Astrocyte (in vitro differentiated cells and primary cell): ENCODE measurements at regions not wholly inside any gene's neighbourhood (a gene's known extent, or its start where the extent isn't known, plus 50 kb on each side); places are given as distances from the start of the nearest gene placed in this dataset.

Source experiments
- DNase-seq: peaks from one replicate; pipeline ENCODE4 v3.0.0-alpha.2; 2010; ENCODE audit warnings: low read depth
- FAIRE-seq: peaks from 2 replicates; lab custom pipeline; 2011; peaks lifted over from hg19 to GRCh38; lab: Jason Lieb, UNC
- H2AFZ ChIP-seq: 2 replicates; pipeline ENCODE4 v1.6.0; 2012; ENCODE audit warnings: low read depth, low read length, inconsistent platforms
- H3K27ac ChIP-seq: 2 replicates; pipeline ENCODE4 v1.5.1; 2011; ENCODE audit warnings: low read depth, low read length, inconsistent platforms
- H3K27me3 ChIP-seq: 2 replicates; pipeline ENCODE4 v1.6.0; 2011; ENCODE audit warnings: low read length, inconsistent platforms; ENCODE audit not compliant: insufficient read depth
- H3K36me3 ChIP-seq: 2 replicates; pipeline ENCODE4 v1.5.1; 2011; ENCODE audit warnings: low read length, inconsistent platforms; ENCODE audit not compliant: insufficient read depth
- H3K4me1 ChIP-seq: 2 replicates; pipeline ENCODE4 v1.5.1; 2011; ENCODE audit warnings: low read length, inconsistent platforms; ENCODE audit not compliant: insufficient read depth
- H3K4me2 ChIP-seq: 2 replicates; pipeline ENCODE4 v1.6.0; 2012; ENCODE audit warnings: low read length, inconsistent platforms
- H3K4me3 ChIP-seq: 2 replicates; pipeline ENCODE4 v1.5.1; 2011; ENCODE audit warnings: low read depth, mild to moderate bottlenecking, low read length, inconsistent platforms; ENCODE audit not compliant: insufficient read depth
- H3K79me2 ChIP-seq: 2 replicates; pipeline ENCODE4 v1.6.0; 2012; ENCODE audit warnings: mild to moderate bottlenecking, low read length, inconsistent platforms; ENCODE audit not compliant: insufficient read depth
- H3K9ac ChIP-seq: 2 replicates; pipeline ENCODE4 v1.6.0; 2012; ENCODE audit warnings: mild to moderate bottlenecking, low read length, inconsistent platforms
- H3K9me3 ChIP-seq: 2 replicates; pipeline ENCODE4 v1.5.1; 2012; ENCODE audit warnings: low read depth, mild to moderate bottlenecking, low read length, inconsistent platforms; ENCODE audit not compliant: insufficient read depth
- H4K20me1 ChIP-seq: 2 replicates; pipeline ENCODE4 v1.6.0; 2012; ENCODE audit warnings: low read length, inconsistent platforms; ENCODE audit not compliant: insufficient read depth
- H3K27ac Mint-ChIP-seq: one replicate; pipeline ENCODE4 v1.8.0; 2021; ENCODE audit warnings: mild to moderate bottlenecking, mixed read lengths; ENCODE audit not compliant: unreplicated experiment
- H3K27me3 Mint-ChIP-seq: one replicate; pipeline ENCODE4 v1.8.0; 2021; ENCODE audit warnings: low read depth, mixed read lengths; ENCODE audit not compliant: unreplicated experiment
- H3K36me3 Mint-ChIP-seq: one replicate; pipeline ENCODE4 v1.8.0; 2021; ENCODE audit warnings: low read depth, mixed read lengths; ENCODE audit not compliant: unreplicated experiment
- H3K4me1 Mint-ChIP-seq: one replicate; pipeline ENCODE4 v1.8.0; 2021; ENCODE audit warnings: low read depth, mixed read lengths; ENCODE audit not compliant: unreplicated experiment
- H3K4me3 Mint-ChIP-seq: one replicate; pipeline ENCODE4 v1.8.0; 2021; ENCODE audit warnings: mild to moderate bottlenecking, moderate library complexity, mixed read lengths; ENCODE audit not compliant: unreplicated experiment
- H3K9me3 Mint-ChIP-seq: one replicate; pipeline ENCODE4 v1.8.0; 2021; ENCODE audit warnings: mild to moderate bottlenecking, mixed read lengths; ENCODE audit not compliant: unreplicated experiment
- CTCF ChIP-seq: IDR thresholded peaks from 2 replicates; pipeline ENCODE4 v1.5.1; 2011; ENCODE audit warnings: low read depth, mild to moderate bottlenecking, inconsistent platforms, low read length, moderate library complexity; ENCODE audit not compliant: insufficient read depth
- EZH2 ChIP-seq: IDR thresholded peaks from 2 replicates; pipeline ENCODE4 v1.6.1; 2012; ENCODE audit warnings: mild to moderate bottlenecking, low read length, inconsistent platforms; ENCODE audit not compliant: insufficient read depth

DNA sequence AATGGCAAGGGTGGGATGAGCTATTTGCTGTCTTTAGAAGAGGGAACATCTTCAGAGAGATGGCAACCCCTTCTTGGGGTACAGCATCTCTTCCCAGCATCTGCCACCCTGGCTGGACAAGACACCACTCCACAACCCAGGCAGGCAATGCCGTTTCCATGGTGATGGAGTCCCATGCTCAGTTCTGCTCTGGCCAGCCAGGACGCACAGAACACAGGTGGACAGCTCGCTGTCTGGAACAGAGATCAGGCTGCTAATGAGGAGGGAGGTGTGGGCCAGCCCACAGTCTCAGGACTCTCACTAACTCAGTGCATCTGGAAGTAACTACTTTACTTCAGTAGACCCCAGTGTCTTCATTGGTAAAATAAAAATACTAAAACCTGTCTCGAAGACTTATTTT, 321.0 kb upstream of the CPEB2 start:
- H3K4me1 Mint-ChIP-seq: peaks cover 6% of the 10 kb centered on the region
- no peaks in the 10 kb centered on the region for H3K4me1 ChIP-seq
- H3K36me3 Mint-ChIP-seq: no peaks in the 10 kb centered on the region
- no peaks in the 10 kb centered on the region for H3K79me2 ChIP-seq
- no peak overlapping the region for H3K4me2 ChIP-seq
- no peaks in the 10 kb centered on the region for H3K27me3 ChIP-seq
- DNase-seq (no peak), FAIRE-seq (no peak)
- TF ChIP-seq EZH2: no peak
- TF ChIP-seq CTCF: no peak
- no peak overlapping the region for H3K4me3 Mint-ChIP-seq
- no peaks in the 10 kb centered on the region for H3K9me3 ChIP-seq
- no peaks in the 10 kb centered on the region for H3K27me3 Mint-ChIP-seq
- no peaks in the 10 kb centered on the region for H4K20me1 ChIP-seq
- no peak overlapping the region for H3K4me3 ChIP-seq
- no peak overlapping the region for H3K9ac ChIP-seq
- no peak overlapping the region for H3K27ac Mint-ChIP-seq
- peaks cover 12% of the 10 kb centered on the region for H3K9me3 Mint-ChIP-seq
- H2AFZ ChIP-seq: no peak overlapping the region
- H3K36me3 ChIP-seq: no peaks in the 10 kb centered on the region
- no peak overlapping the region for H3K27ac ChIP-seq

DNA sequence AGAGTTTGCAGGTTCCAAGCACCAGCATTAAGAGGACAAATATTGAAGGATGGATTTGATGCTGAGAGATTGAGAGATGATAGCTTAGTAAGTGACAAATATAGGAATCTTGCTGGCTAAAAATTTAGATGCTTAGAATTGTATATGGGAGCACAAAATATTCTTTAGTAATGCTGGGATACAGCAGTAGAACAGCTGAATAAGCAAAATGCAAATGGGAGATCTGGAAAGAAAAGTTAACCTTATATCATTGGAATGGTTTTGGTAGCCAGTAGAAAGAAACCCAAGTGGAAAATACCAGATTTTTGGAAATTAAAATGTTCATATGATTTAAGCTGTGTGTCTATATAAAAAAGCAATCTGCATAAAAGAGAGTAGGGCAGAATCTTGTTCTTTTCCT, 308.6 kb upstream of the CPEB2 start:
- Histone ChIP-seq H3K9ac (no peak overlapping the region), H4K20me1 (no peaks in the 10 kb centered on the region), H3K27ac (no peak overlapping the region), H3K79me2 (no peaks in the 10 kb centered on the region), H3K4me2 (no peak overlapping the region), H3K9me3 (no peaks in the 10 kb centered on the region), H3K36me3 (no peaks in the 10 kb centered on the region), H3K4me3 (no peak overlapping the region), H2AFZ (no peak overlapping the region), H3K4me1 (no peaks in the 10 kb centered on the region), H3K27me3 (no peaks in the 10 kb centered on the region)
- no peak for TF ChIP-seq CTCF
- TF ChIP-seq EZH2: no peak
- peaks cover 11% of the 10 kb centered on the region for H3K9me3 Mint-ChIP-seq
- H3K27me3 Mint-ChIP-seq: no peaks in the 10 kb centered on the region
- no peaks in the 10 kb centered on the region for H3K36me3 Mint-ChIP-seq
- DNase-seq: no peak
- no peak overlapping the region for H3K27ac Mint-ChIP-seq
- H3K4me3 Mint-ChIP-seq: no peak overlapping the region
- FAIRE-seq: no peak
- H3K4me1 Mint-ChIP-seq: no peaks in the 10 kb centered on the region

DNA sequence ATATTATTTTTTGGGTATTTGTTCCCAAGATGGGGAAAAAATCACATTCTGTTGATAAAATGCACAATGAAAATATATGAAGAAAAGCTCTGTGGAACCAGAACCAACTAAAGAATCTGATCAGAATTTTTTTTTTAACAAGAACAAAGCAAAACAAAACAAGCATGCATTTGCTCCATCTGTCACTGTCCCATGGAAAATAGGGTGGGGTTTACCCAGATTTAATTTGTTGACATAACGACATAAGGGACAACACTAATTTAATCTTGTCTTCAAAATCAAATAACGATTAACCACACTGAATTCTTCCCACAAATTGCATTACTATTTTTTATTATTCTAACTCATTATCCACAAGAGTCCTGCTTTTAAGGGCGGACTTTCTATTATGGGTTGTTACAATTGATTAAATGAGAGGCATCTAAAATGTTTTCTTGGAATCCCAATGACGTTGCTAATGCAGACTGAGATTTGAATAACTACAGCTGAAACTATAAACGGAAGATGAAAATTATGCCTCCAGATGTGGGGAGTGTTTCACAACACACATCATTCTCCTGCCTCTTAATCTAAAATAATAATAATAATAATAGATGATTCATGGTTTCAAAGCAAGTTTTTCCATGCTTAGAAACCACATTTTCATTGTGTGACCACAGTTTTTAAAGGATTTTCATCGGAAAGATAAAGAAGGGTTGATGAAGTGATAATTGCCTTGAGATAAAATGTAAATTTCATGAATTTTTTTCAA, 307.0 kb upstream of the CPEB2 start:
- no peaks in the 10 kb centered on the region for H3K4me1 Mint-ChIP-seq
- no peaks in the 10 kb centered on the region for H3K36me3 Mint-ChIP-seq
- Histone ChIP-seq H3K4me1 (no peaks in the 10 kb centered on the region), H3K79me2 (no peaks in the 10 kb centered on the region), H3K9ac (no peak overlapping the region), H3K36me3 (no peaks in the 10 kb centered on the region), H3K4me3 (no peak overlapping the region), H3K27ac (no peak overlapping the region), H3K4me2 (no peak overlapping the region), H2AFZ (no peak overlapping the region), H4K20me1 (no peaks in the 10 kb centered on the region), H3K9me3 (no peaks in the 10 kb centered on the region), H3K27me3 (no peaks in the 10 kb centered on the region)
- DNase-seq: no peak
- TF ChIP-seq EZH2 (no peak), CTCF (no peak)
- FAIRE-seq: no peak
- no peak overlapping the region for H3K27ac Mint-ChIP-seq
- no peaks in the 10 kb centered on the region for H3K27me3 Mint-ChIP-seq
- H3K4me3 Mint-ChIP-seq: no peak overlapping the region
- peaks cover 13% of the 10 kb centered on the region for H3K9me3 Mint-ChIP-seq
